ENCODE measurements at regions not wholly inside any gene's neighbourhood (a gene's known extent, or its start where the extent isn't known, plus 50 kb on each side); places are given as distances from the start of the nearest gene placed in this dataset.
"Not testable (repeated sequence)": the region's sequence is repeated elsewhere in the genome, so short reads cannot be mapped to it uniquely, and the experiment has no call there.

DNA sequence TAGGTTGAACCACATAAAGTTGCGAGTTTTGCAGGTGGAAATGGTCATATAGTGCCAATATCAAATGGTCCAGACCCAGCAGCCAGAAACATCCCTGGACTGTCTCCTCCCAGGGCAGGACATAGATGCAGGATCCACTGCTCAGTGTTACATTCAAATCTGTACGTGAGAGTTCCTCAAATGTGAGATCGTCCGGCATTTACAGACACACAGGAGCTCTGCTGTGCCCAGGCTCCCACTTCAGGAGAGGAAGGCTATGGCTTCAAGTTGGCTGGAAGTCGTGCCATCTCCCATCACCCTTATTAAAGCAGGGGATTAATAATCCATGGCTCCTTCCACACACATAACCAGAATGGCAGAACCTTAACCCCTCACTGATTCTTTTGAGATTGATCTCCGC is 688.2 kb upstream of the HS6ST1 start:
- no peak for DNase-seq

DNA sequence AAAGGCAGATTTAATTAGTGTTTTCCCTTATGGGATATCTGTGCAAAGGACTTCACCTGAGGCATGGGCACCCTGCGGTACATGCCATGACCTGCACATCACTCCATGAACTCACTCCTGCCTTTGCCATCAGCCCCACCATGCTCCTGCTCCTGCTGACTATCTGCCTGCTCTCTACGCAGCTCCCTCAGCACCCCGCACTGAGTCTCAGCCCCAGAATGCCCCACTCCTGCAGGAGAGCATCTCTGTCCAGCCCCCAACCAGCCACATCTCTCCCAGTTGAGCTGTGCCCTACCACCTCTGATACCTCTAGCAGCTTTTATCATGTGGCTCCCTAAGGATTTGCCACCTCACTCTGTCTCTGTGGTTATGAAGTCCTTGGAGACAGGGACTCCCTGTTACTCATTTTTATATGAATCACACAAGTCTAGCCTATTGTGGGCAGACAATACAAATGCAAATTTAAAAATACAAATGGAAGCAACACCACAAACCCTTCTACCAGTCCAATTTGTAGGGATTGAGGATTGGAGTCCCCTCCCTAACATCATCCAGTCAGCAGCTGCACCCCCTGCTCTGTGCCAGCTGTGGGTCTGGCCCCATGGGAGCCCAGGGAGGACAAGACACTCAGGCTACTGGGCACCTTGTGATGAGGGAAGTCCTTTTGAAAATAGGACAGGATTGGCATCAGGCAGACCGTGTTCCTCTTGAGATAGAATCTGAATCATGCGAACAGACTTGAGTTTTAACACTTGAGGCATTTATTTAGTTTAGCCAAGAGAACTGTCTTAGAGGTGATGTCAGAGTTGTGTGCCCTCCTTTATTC is 689.6 kb upstream of the HS6ST1 start:
- no peak for DNase-seq

DNA sequence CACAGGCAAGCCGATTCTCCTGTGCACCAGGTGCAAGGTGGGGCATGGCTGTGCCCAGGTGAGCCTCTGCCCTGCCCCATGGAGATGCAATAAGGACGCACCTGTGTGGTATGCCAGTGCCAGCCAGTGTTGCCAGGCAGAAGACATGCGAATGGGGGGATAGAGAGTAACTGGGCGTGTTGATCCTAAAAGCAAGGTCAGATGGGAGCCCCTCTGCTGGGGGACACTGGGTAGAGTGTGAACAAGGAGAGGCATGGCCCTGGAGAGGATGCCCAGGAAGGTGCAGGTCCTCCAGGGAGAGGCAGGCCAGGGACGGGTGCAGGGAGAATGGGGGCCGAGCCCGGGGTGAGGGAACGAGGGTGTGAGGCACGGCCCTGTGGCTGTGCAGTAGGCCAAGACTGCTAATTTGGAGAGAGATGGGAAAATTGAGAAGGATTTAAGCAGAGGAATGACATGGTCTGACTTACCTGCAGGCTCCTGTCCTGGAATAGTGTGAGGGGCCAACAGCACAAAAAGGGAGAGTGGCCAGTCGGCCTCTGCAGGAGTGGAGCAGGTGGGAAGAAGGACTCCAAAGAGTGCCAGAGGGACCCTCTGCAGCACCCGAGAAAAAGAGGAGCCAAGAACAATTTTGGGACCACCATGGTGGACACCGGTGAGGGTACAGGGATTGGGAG is 690.4 kb upstream of the HS6ST1 start:
- DNase-seq: no peak

DNA sequence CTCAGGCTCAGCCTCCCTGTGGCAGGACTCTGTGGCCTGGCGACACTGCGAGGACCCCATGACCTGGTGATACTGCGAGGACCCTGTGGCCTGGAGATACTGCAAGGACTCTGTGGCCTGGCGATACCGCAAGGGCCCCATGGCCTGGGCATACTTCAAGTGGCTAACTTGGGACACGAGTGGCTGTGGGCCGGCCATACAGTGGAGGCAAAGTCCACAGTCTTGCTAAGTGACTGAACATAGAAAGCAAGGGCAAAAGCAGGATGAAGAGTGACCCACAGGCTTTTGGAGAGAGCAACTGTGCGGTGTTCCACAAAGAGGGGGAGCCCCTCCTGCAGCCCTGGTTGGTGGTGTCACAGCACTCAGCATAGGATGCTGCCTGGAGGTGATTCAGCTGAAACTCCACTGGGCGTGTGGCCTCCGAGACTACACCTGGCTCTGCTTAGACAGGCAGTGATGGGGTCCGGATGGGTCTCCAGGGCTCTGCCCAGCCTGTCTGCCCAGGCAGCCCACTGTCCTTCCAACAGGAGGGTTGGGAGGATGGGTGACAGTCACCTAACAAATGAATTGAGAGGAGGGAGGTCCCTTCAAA is 691.0 kb upstream of the HS6ST1 start:
- DNase-seq: no peak

DNA sequence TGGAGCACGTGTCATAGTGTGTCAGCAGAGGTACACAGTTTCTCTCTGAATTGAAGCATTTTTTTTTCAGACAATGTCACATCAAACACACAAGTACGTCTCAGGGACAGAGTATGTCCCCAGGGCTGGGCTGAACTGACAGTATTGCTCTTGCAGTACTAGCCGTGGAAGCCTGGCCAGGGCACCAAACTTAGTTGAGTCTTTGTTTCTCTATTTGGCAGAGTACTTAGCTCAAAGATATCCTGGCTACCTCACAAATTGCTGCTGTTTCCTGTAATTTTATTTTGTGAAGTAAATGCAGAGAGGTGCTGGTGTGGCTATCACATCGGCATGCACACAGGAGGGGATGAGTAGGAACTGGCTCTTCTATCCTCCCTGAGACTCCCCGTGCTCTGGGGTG is 691.6 kb upstream of the HS6ST1 start:
- no peak for DNase-seq

DNA sequence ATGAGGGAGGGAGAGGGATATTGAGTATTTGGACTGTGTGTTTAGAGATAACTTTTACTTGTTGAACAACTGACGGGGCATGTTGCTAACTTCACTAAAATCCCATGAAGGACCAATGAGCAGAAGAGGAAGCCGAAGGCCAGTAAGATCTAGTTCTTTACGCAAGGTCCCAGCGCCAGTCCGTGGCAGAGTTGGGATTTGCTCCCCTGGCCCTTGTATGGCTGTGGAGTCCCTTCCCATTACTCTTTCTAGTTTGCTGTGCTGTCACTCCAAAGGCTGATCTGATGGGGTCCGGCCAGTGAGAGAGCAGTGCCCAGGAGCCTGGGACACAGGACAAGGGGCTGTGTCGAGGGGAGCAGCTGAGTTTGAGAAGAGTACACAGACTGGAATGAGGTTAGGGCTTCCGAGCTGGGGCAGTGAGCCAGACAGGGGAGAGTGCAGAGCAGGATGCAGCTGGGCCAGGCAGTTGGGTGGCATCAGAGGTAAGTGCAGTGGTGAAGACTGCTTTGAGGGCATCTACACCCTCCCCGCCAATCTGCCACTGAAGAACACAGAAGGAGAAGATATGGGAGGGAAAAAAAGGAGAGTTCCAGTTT is 692.9 kb upstream of the HS6ST1 start:
- DNase-seq: no peak

DNA sequence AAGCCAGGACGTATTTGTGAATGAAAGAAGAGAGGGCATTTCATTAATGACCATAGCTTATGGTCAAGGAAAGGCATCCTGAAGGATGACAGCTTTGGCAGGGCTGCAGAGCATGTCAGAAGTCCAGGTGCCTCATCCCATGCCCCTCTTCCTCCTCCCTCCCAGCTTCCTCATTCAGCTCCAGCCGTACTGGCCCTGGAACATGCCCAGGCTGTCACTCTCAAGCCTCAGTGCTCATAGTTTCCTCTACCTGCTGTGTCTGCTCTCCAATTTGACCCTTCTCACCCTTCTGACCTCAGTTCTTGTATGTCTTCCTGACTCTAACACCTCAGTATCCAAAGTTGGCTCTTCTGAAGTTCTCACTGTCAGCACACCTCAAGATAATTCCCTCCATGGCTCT is 695.8 kb upstream of the HS6ST1 start:
- DNase-seq: no peak

DNA sequence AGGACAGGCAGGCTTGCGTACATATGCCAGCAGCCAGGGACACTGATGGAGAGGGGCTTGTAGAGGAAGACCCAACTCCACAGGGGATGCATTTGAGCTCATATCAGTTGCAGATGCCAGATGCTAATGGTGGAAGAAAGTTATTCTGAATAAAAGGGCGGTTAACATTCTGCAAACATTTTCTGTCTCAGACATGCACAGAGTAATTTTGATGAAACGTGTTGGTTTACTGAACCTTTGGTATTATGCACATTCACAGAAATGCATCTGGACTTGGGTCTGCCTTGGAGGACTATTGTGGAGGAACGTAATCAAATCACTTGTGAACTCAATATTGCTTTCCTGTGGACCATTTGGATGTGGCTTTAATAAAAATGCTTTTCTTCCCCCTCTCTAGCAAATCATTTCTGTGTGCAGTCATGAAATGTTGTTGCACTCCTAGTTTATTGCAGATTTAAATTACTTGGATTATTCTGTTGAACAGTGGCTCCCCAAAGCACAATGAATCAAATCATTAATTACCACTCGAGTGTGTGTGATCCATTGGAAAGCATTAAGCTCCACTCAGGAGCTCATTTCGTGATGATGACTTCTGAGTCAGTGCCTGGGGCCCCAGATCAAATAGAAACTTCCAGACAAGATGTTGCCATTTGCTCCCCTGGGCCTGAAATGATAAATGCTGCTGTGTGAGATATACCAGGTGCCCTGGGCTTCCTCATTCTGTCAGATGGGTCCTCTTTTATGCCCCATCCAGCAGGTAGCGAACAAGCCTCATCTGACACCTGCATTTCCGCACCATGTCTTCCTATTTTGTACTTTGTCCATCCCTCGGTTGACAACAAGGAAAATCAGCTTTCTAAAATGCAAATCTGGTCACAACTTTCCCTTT is 697.0 kb upstream of the HS6ST1 start:
- DNase-seq: no peak

DNA sequence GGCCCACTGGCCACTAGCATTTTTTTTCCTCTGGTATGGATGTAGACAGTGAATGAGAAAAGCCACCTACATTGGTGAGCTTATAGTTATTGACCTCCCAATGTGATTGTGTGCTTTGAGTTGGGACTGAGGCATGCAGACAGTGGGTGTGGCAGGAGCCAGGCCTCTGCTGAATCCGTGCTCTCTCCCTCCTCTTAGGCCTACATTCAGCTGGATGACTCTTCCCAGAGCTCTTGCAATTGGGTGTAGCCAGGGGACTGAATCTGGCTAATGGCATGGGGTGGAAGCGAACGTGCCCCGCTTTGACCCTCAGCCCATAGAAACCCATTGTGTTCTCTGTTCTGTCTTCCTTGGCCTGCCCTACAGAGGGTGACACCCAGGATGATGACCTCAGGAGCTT is 698.3 kb upstream of the HS6ST1 start:
- no peak for DNase-seq

DNA sequence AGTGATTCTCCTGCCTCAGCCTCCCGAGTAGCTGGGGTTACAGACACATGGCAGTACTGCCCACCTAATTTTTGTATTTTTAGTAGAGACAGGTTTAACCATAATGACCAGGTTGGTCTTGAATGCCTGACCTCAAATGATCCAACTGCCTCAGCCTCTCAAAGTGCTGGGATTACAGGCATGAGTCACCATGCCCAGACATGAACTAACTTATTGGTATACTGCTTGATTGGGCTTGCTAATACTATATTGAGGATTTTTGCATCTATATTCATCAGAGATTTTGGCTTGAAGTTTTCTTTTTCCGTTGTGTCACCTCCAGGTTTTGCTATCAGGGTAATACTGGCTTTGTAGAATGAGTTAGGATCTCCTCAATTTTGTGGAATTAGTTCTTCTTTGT is 706.1 kb upstream of the HS6ST1 start:
- DNase-seq: no peak

DNA sequence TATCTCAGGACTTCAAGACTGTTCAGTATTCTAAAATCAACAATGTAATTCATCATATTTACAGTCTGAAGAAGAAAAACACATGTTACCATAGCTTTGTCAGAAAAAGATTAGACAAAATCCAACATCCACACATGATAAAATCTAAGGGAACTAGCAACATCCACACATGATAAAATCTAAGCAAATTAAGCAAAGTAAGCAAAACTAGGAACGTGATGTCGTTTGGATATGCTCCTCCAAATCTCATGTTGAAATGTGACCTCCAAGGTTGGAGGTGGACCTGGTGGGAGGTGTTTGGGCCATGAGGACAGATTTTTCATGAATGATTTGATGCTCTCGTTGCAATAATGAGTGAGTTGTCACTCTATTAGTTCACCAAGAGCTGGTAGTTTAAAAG is 717.3 kb upstream of the HS6ST1 start:
- no peak for DNase-seq

DNA sequence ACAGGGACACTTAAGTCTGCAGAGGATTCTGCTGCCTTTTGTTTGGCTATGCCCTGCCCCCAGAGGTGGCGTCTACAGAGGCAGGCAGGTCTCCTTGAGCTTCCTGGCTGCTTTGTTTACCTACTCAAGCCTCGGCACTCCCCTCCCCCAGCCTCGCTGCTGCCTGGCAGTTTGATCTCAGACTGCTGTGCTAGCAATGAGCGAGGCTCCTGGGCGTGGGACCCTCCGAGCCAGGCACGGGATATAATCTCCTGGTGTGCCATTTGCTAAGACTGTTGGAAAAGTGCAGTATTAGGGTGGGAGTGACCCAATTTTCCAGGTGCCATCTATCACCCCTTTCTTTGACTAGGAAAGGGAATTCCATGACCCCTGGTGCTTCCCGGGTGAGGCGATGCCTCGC is 725.0 kb upstream of the HS6ST1 start:
- not testable (repeated sequence) for DNase-seq

DNA sequence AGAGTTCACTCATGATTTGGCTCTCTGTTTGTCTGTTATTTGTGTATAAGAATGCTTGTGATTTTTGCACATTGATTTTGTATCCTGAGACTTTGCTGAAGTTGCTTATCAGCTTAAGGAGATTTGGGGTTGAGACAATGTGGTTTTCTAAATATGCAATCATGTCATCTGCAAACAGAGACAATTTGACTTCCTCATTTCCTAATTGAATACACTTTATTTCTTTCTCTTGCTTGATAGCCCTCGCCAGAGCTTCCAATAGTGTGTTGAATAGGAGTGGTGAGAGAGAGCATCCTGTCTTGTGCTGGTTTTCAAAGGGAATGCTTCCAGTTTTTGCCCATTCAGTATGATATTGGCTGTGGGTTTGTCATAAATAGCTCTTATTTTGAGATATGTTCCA is 727.8 kb upstream of the HS6ST1 start:
- not testable (repeated sequence) for DNase-seq

DNA sequence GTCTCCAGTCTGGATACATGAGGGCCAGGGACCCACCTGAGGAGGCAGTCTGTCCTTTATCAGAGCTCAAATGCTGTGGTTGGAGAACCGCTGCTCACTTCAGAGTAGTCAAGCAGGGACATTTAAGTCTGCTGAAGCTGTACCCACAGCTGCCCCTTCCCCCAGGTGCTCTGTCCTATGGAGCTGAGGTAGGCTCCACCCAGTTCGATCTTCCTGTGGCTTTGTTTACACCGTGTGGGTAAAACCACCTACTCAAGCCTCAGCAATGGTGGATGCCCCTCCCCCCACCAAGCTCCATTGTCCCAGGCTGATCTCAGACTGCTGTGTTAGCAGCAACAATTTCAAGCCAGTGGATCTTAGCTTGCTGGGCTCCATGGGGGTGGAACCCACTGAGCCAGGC is 731.4 kb upstream of the HS6ST1 start:
- peak; percentile 48 for DNase-seq

DNA sequence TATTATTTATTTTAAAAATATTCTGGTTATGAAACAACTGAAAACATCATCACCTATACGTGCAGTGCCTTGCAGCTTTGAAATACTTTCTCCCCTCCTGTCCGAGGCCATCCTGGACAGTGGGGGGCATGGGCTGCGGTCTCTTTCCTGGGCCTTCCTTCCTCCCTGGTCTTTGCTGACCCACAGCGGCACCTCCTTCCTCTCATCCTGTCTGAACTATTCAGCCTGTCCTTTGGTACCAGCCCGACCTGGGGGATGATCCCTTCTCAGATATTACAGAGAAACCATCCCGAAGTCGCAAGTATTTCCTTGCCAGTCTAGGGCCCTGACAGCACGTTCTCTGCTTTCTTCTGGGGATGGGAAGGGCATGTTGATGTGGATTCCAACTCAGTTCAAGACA is 736.6 kb upstream of the HS6ST1 start:
- DNase-seq: no peak

DNA sequence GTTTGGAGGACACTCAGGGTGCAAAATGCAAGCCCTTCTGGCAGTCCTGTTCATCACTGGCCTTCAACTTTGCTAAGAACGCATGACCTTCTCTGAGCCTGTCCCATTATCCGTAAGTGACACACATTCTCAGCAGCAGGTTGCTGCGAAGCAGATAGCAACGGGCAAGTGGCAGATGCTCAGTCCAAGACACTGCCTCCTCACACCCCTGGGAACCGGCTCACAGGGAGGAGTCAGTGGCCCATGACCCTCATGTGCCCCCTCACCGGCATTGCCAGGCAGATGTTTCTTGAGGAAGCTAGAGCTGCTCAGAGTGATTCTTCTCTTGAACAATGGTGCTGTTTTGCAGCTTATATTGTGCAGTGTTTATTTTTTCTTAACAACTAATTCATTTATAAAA is 737.2 kb upstream of the HS6ST1 start:
- no peak for DNase-seq

DNA sequence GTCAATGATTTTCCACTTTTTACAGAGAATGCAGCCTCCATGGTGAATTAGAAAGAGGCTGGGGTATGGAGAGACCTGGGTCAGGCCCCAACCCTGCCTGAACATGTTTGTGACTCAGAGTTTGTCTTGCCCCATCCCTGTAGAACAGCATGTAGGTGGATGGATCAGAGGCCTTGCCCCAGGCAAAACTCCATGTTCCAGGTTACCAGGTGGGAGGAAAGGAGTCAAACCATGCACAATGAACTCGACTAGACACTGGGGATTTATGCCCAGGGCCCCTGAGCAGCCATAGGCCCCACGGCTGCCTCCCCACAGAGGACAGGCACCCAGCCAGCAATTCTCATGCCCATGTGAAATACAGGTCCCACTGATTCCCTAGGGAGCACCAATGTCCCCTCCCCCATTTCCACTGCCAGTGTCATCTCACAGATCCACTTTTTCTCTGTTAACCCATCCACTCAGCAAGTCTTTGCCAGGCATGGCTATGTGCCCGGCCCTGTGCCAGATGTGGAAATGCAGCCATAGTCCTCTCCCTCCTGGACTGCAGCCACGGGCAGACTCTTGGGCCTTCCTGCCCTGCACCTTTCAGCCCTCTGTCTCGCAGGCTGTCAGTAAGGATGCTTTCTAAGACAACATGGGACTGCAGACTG is 737.8 kb upstream of the HS6ST1 start:
- DNase-seq: no peak

DNA sequence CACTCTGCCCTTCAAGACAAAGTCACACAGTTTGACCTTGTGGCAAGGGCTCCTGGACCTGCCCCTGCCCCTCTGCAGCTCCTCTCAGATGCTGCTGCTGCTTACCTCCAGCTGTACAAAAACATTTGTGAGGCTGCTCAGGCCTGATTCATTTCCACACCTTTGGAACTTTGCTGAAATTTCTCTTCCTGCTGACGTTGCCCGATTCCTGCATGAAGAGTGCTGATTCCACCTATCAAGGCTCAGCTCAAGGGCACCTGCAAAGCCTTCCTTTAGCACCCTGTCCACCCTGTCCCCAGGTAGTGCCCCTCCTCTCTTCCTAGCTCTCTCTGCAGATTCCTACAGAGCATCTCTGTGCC is 738.3 kb upstream of the HS6ST1 start:
- no peak for DNase-seq

DNA sequence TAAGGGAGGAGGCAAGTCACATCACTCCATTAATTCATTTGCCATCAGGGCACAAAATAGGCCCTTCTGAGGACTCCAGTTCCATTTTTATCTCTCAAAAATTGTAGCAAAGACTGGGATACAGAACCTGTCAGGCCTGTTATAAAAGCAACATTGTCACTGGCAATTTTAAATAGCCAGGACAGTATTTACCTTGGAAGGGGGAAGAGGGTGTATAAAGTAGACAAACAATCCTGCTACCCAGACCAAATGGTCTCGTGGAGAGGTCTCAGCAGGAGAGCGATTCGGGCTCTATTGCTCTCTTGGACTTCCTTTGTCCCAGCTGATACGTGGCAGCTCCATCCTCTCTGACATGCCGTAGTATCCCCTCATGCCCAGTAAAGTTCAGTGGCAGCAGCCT is 740.3 kb upstream of the HS6ST1 start:
- DNase-seq: no peak

DNA sequence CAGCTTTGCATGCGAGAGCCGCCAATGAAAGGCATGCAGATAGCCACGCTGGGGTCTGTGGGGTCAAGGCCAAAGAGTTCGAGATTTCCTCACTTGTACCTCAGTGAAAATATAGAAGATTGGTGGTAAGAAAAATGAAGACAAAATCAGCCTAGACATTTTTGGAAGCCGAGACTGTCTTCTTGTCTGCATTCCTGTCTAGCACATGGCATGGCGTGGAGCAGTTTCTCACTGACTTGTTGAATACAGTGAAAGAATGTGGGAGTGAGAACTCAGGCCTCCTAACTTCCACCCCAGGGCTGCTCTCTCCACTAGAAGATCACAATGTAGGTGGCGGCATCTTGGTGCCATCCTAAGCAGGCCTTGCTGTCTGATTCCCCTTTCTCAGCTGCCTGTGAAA is 740.8 kb upstream of the HS6ST1 start:
- DNase-seq: no peak

DNA sequence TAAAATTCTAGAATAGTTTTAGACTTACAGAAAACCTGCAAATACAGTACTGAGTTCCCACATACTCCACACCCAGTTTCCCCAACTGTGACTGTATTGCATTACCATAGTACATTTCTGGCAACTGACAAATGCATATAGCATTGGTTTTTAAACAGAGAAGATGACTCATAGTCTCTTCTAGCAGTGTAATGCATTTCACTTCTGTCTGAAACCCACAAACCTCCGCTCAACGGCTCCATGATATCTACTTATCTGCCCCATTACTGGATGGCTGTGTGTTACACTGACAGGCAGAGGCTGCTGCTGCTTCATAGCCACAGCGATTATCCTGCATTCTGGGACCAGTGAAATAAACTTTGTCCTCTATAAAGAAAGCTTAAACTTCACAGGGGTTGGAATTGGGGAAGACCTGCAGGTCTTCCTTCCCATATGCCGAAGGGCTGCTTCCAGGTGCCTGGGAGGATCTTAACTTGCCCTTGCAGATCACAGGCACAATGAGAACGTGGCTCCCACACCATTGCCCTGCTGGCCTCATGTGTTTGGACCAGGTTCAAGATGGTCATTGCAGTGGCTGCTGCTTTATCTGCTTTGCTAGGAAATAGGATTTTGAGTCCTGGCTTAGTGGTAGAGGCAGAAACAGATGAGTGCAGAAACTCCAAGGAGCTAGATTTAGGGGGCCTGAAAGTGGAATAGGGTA is 742.6 kb upstream of the HS6ST1 start:
- DNase-seq: no peak

DNA sequence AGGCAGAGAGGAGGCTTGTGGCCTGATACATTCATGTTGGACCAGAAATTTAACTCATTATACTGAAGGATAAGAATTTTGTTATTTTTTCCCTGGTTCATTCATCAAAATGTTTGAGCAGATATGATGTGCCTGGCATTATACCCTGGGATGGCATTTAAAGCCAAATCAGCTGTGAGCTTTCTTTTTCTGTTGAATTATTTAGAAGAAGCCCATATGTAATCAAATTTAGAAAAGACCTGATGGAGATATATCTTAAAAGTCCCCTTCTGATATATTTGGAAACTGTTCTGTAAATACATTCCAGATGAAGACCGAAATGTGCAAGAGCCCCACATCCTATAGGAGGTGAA is 743.1 kb upstream of the HS6ST1 start:
- no peak for DNase-seq

Measured in NCI-H2107 (cell line).